ENCODE measurements at regions not wholly inside any gene's neighbourhood (a gene's known extent, or its start where the extent isn't known, plus 50 kb on each side); places are given as distances from the start of the nearest gene placed in this dataset.

DNA sequence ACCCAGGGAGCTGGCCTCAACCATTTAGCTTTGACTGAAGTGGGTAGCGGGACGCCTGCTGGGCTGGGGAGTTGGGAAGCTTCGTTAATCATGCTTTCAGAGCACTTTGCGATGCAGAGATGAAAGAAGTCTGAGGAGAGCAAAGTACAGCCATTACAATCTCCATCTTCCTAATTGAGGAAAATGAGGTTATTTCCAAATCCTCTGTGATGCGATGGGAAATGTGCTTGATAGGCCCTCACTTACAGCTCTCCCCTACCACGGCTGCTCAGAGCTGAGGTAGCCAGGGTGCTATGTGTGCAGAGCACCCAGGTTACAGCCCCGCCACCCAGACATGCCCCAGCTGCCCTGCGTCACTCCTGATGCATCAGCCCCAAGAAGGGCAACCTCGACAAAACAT, 326.5 kb upstream of the KLHL29 start:
- TF ChIP-seq, protein P1, sequence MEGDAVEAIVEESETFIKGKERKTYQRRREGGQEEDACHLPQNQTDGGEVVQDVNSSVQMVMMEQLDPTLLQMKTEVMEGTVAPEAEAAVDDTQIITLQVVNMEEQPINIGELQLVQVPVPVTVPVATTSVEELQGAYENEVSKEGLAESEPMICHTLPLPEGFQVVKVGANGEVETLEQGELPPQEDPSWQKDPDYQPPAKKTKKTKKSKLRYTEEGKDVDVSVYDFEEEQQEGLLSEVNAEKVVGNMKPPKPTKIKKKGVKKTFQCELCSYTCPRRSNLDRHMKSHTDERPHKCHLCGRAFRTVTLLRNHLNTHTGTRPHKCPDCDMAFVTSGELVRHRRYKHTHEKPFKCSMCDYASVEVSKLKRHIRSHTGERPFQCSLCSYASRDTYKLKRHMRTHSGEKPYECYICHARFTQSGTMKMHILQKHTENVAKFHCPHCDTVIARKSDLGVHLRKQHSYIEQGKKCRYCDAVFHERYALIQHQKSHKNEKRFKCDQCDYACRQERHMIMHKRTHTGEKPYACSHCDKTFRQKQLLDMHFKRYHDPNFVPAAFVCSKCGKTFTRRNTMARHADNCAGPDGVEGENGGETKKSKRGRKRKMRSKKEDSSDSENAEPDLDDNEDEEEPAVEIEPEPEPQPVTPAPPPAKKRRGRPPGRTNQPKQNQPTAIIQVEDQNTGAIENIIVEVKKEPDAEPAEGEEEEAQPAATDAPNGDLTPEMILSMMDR (IDR thresholded peaks at IDR 0.05) = no peak
- no peak for TF ChIP-seq POLR2A (IDR thresholded peaks at IDR 0.05)

Measured in heart left ventricle (tissue), 13 donors.